DND-41 (cell line): ENCODE measurements at regions not wholly inside any gene's neighbourhood (a gene's known extent, or its start where the extent isn't known, plus 50 kb on each side); places are given as distances from the start of the nearest gene placed in this dataset.

Source experiments
- EZH2 ChIP-seq: IDR thresholded peaks from 3 replicates; pipeline ENCODE4 v1.6.1; 2012; ENCODE audit warnings: borderline replicate concordance, low read depth, mild to moderate bottlenecking, moderate library complexity, low read length, inconsistent platforms; ENCODE audit not compliant: severe bottlenecking
- TF ChIP-seq, protein P1 (sequence below): IDR thresholded peaks from 2 replicates; pipeline ENCODE4 v1.5.1; 2012; ENCODE audit warnings: borderline replicate concordance, low read length, moderate library complexity, mild to moderate bottlenecking; ENCODE audit not compliant: poor library complexity, severe bottlenecking; ENCODE audit errors: extremely low read depth

DNA sequence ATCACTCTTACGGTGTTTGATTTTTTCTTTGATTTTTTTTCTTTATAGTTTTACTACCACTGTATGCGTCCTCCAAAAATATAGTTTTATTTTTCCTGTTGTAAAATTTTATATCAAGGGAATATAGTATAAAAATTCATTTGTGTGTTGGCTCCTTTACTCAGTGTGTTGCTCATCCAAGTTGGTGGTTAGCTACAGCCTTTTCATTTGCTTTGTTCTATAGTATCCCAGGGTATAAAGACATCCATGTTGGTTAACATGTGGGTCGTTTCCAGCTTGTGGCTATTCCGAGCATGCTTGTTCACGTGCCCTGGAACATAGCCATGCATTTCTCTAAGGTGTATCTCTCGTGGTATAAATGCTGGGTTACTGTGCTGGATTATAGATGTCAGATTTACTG is 54.8 kb upstream of the DAB2 start:
- TF ChIP-seq, protein P1, sequence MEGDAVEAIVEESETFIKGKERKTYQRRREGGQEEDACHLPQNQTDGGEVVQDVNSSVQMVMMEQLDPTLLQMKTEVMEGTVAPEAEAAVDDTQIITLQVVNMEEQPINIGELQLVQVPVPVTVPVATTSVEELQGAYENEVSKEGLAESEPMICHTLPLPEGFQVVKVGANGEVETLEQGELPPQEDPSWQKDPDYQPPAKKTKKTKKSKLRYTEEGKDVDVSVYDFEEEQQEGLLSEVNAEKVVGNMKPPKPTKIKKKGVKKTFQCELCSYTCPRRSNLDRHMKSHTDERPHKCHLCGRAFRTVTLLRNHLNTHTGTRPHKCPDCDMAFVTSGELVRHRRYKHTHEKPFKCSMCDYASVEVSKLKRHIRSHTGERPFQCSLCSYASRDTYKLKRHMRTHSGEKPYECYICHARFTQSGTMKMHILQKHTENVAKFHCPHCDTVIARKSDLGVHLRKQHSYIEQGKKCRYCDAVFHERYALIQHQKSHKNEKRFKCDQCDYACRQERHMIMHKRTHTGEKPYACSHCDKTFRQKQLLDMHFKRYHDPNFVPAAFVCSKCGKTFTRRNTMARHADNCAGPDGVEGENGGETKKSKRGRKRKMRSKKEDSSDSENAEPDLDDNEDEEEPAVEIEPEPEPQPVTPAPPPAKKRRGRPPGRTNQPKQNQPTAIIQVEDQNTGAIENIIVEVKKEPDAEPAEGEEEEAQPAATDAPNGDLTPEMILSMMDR = no peak
- TF ChIP-seq EZH2 = no peak
